ENCODE measurements at regions not wholly inside any gene's neighbourhood (a gene's known extent, or its start where the extent isn't known, plus 50 kb on each side); places are given as distances from the start of the nearest gene placed in this dataset.

GRCh38 chr17:33680472-33680871, 387.4 kb upstream of the ASIC2 start:
- Histone ChIP-seq H3K36me3 (ENCODE audit: insufficient read depth, low read length) (no peaks in the 10 kb centered on the region), H4K20me1 (ENCODE audit: insufficient read depth, low read length, poor library complexity, severe bottlenecking) (no peaks in the 10 kb centered on the region), H2AFZ (ENCODE audit: low read length) (no peak overlapping the region), H3F3A (ENCODE audit: low read depth) (no peaks in the 10 kb centered on the region), H3K4me1 (ENCODE audit: insufficient read depth, low read length, poor library complexity, severe bottlenecking) (no peaks in the 10 kb centered on the region), H3K79me2 (ENCODE audit: insufficient read depth, low read length) (no peaks in the 10 kb centered on the region), H3K4me3 (ENCODE audit: low read length, poor library complexity, severe bottlenecking) (no peak overlapping the region), H3K9me3 (ENCODE audit: insufficient read depth, low read depth, low read length) (no peaks in the 10 kb centered on the region), H3K9me2 (replicated peaks; ENCODE audit: low read depth, low read length) (no peaks in the 10 kb centered on the region), H3K27me3 (ENCODE audit: insufficient read depth, low read length, poor library complexity, severe bottlenecking) (no peaks in the 10 kb centered on the region), H3K9ac (ENCODE audit: low read depth, low read length, poor library complexity, severe bottlenecking) (no peak overlapping the region), H3K4me2 (ENCODE audit: low read depth, low read length, poor library complexity, severe bottlenecking) (no peak overlapping the region)
- TF ChIP-seq EZH2phosphoT487 (IDR thresholded peaks at IDR 0.05; ENCODE audit: borderline replicate concordance) (no peak), CTCF (conservative IDR thresholded peaks at IDR 0.05; ENCODE audit: low read length) (no peak)

GRCh38 chr17:33682599-33682998, 389.5 kb upstream of the ASIC2 start:
- no peak for TF ChIP-seq EZH2phosphoT487 (IDR thresholded peaks at IDR 0.05; ENCODE audit: borderline replicate concordance)
- TF ChIP-seq CTCF (conservative IDR thresholded peaks at IDR 0.05; ENCODE audit: low read length) = no peak
- H3K9ac ChIP-seq (ENCODE audit: low read depth, low read length, poor library complexity, severe bottlenecking) = no peak overlapping the region

GRCh38 chr17:33684735-33685134, 391.6 kb upstream of the ASIC2 start:
- Histone ChIP-seq H2AFZ (ENCODE audit: low read length) (no peak overlapping the region), H4K20me1 (ENCODE audit: insufficient read depth, low read length, poor library complexity, severe bottlenecking) (no peaks in the 10 kb centered on the region), H3K36me3 (ENCODE audit: insufficient read depth, low read length) (no peaks in the 10 kb centered on the region), H3K9me2 (replicated peaks; ENCODE audit: low read depth, low read length) (no peaks in the 10 kb centered on the region), H3K9me3 (ENCODE audit: insufficient read depth, low read depth, low read length) (no peaks in the 10 kb centered on the region), H3K4me2 (ENCODE audit: low read depth, low read length, poor library complexity, severe bottlenecking) (no peak overlapping the region), H3K9ac (ENCODE audit: low read depth, low read length, poor library complexity, severe bottlenecking) (no peak overlapping the region), H3K4me1 (ENCODE audit: insufficient read depth, low read length, poor library complexity, severe bottlenecking) (no peaks in the 10 kb centered on the region), H3K4me3 (ENCODE audit: low read length, poor library complexity, severe bottlenecking) (no peak overlapping the region), H3K79me2 (ENCODE audit: insufficient read depth, low read length) (no peaks in the 10 kb centered on the region), H3K27me3 (ENCODE audit: insufficient read depth, low read length, poor library complexity, severe bottlenecking) (no peaks in the 10 kb centered on the region), H3F3A (ENCODE audit: low read depth) (no peaks in the 10 kb centered on the region)
- no peak for TF ChIP-seq EZH2phosphoT487 (IDR thresholded peaks at IDR 0.05; ENCODE audit: borderline replicate concordance)
- no peak for TF ChIP-seq CTCF (conservative IDR thresholded peaks at IDR 0.05; ENCODE audit: low read length)

More at GRCh38 chr17:33682599-33682998, 389.5 kb upstream of the ASIC2 start:
- no peak overlapping the region for H3K4me2 ChIP-seq (ENCODE audit: low read depth, low read length, poor library complexity, severe bottlenecking)
- no peaks in the 10 kb centered on the region for H3K9me2 ChIP-seq (replicated peaks; ENCODE audit: low read depth, low read length)
- H3K4me3 ChIP-seq (ENCODE audit: low read length, poor library complexity, severe bottlenecking) = no peak overlapping the region
- no peaks in the 10 kb centered on the region for H3F3A ChIP-seq (ENCODE audit: low read depth)
- no peak overlapping the region for H2AFZ ChIP-seq (ENCODE audit: low read length)
- no peaks in the 10 kb centered on the region for H3K4me1 ChIP-seq (ENCODE audit: insufficient read depth, low read length, poor library complexity, severe bottlenecking)
- H3K36me3 ChIP-seq (ENCODE audit: insufficient read depth, low read length) = no peaks in the 10 kb centered on the region
- no peaks in the 10 kb centered on the region for H3K79me2 ChIP-seq (ENCODE audit: insufficient read depth, low read length)
- H3K27me3 ChIP-seq (ENCODE audit: insufficient read depth, low read length, poor library complexity, severe bottlenecking) = no peaks in the 10 kb centered on the region
- no peaks in the 10 kb centered on the region for H3K9me3 ChIP-seq (ENCODE audit: insufficient read depth, low read depth, low read length)
- no peaks in the 10 kb centered on the region for H4K20me1 ChIP-seq (ENCODE audit: insufficient read depth, low read length, poor library complexity, severe bottlenecking)

All from Loucy (cell line).